Nephron (organoid): ENCODE measurements at regions not wholly inside any gene's neighbourhood (a gene's known extent, or its start where the extent isn't known, plus 50 kb on each side); places are given as distances from the start of the nearest gene placed in this dataset.

Source experiments
- H3K27ac Mint-ChIP-seq, 3 experiments: 2 replicates each; pipeline ENCODE4 v1.8.0; 2020; ENCODE audit warnings: mixed read lengths in 3 of 3, mild to moderate bottlenecking in 2 of 3, moderate library complexity in 1 of 3
- H3K27me3 Mint-ChIP-seq: 2 replicates; pipeline ENCODE4 v1.8.0; 2021; ENCODE audit warnings: low read depth, mild to moderate bottlenecking, moderate library complexity, mixed read lengths
- H3K36me3 Mint-ChIP-seq: 2 replicates; pipeline ENCODE4 v1.8.0; 2020; ENCODE audit warnings: low read depth, mixed read lengths
- H3K4me1 Mint-ChIP-seq: 2 replicates; pipeline ENCODE4 v1.8.0; 2020; ENCODE audit warnings: mixed read lengths
- H3K4me3 Mint-ChIP-seq, 3 experiments: 2 replicates each; pipeline ENCODE4 v1.8.0; 2020; ENCODE audit warnings: mild to moderate bottlenecking in 3 of 3, mixed read lengths in 3 of 3, moderate library complexity in 2 of 3
- H3K9me3 Mint-ChIP-seq: 2 replicates; pipeline ENCODE4 v1.8.0; 2020; ENCODE audit warnings: mixed read lengths
- TF ChIP-seq, protein P1 (sequence below), 3 experiments: fragments of 200-600 bp; sonication (generic); IDR thresholded peaks; one replicate each; pipeline ENCODE4 v1.5.0; 2021; ENCODE audit warnings: antibody characterized with exemption in 3 of 3; ENCODE audit not compliant: unreplicated experiment in 3 of 3

DNA sequence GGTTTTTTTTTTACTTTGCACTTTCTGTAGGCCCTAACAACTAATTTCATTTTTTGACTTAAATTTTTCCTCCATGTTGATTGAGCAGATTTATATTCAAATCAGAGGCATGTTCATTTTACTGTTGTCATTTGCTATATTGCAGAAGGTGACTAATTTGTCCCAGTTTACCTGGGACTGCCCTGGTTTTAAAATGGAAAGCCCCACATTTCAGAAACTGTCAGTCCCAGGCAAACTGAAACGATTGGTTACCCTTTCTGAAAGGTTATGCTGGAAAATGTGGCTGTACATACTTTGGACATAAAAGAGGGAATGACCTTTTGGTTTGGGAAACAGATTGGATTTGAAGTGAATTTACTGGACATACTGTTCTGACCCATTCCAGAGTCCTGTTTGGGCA, 160.0 kb downstream of the SPCS3 start:
- no peak overlapping the region for H3K4me3 Mint-ChIP-seq
- peaks cover 6% of the 10 kb centered on the region for H3K9me3 Mint-ChIP-seq
- H3K4me1 Mint-ChIP-seq: no peaks in the 10 kb centered on the region
- H3K27ac Mint-ChIP-seq: no peak overlapping the region
- no peaks in the 10 kb centered on the region for H3K36me3 Mint-ChIP-seq
- H3K27me3 Mint-ChIP-seq: no peaks in the 10 kb centered on the region
- TF ChIP-seq, protein P1, sequence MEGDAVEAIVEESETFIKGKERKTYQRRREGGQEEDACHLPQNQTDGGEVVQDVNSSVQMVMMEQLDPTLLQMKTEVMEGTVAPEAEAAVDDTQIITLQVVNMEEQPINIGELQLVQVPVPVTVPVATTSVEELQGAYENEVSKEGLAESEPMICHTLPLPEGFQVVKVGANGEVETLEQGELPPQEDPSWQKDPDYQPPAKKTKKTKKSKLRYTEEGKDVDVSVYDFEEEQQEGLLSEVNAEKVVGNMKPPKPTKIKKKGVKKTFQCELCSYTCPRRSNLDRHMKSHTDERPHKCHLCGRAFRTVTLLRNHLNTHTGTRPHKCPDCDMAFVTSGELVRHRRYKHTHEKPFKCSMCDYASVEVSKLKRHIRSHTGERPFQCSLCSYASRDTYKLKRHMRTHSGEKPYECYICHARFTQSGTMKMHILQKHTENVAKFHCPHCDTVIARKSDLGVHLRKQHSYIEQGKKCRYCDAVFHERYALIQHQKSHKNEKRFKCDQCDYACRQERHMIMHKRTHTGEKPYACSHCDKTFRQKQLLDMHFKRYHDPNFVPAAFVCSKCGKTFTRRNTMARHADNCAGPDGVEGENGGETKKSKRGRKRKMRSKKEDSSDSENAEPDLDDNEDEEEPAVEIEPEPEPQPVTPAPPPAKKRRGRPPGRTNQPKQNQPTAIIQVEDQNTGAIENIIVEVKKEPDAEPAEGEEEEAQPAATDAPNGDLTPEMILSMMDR (IDR thresholded peaks at IDR 0.05; ENCODE audit: unreplicated experiment in 3 of 3): no peak

DNA sequence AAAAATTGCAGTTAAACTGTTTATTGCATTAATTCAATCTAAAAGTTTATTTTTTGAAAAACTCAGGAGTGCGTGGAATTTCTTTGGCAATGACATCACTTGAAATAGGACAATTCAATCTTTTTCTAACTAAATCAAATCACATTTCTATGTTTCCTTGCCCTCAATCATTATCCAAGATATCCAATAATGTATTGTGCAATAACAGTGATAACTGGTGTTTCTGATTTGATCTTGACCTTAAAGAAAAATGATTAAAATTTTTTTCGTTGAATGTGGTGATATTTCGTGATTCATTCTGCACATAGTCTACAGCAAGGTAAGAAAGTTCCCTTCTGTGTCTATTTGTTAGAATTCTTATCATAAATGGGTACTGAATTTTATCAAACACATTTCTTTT, 163.2 kb downstream of the SPCS3 start:
- Mint-ChIP-seq H3K27me3 (no peaks in the 10 kb centered on the region), H3K4me3 (no peak overlapping the region), H3K27ac (no peak overlapping the region), H3K4me1 (no peaks in the 10 kb centered on the region), H3K9me3 (no peaks in the 10 kb centered on the region), H3K36me3 (no peaks in the 10 kb centered on the region)
- TF ChIP-seq, protein P1 (IDR thresholded peaks at IDR 0.05; ENCODE audit: unreplicated experiment in 3 of 3): no peak

DNA sequence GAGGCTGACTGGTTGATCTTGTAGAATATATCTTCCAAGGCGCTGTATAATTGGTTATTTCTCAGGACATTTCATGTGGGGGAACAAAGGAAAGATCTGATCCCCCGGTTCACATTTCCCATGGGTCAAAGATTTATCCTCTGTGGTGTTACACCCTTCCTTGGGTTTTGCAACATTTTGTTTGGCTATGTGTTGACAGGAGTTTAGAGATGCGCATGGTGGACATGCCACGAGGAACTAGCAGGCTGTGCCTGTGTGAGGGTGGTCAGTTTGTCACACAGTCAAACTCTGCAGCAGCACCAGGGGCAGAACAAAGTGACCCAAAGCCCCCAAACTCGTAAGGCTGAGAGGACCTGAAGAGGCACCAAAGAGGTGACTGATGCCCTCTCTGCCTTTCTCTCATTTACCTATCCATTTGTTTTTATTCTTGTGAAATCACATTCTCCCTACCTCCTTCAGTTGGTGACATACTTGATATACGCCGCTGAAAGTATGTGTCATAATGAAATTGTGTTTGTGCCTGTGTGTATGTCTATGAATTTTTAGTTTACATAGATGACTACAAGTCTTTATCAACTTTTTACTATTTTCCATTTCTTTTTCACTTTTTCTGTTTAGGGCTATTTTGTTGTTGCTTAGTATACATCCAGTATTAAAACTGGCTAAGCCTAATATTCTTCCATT, 164.7 kb downstream of the SPCS3 start:
- H3K27me3 Mint-ChIP-seq: no peaks in the 10 kb centered on the region

DNA sequence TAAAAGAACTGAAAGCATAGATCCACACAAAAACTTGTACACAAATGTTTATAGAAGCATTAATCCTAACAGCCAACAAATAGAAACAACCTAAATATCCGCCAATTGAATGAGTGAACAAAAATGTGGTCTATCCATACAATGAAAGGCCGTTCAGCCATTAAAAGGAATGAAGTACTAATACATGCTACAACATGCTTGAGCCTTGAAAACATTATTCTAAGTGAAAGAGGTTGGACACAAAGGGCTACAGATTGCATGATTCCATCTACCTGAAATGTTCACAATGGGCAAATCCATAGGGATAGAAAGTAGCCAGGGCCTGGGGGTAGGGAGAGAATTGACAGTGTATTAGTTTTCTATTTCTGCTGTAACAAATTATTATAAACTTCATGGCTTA, 169.2 kb downstream of the SPCS3 start:
- no peaks in the 10 kb centered on the region for H3K36me3 Mint-ChIP-seq
- no peaks in the 10 kb centered on the region for H3K4me1 Mint-ChIP-seq
- peaks cover 7% of the 10 kb centered on the region for H3K9me3 Mint-ChIP-seq
- H3K27ac Mint-ChIP-seq: no peak overlapping the region
- TF ChIP-seq, protein P1 (IDR thresholded peaks at IDR 0.05; ENCODE audit: unreplicated experiment in 3 of 3): no peak
- H3K4me3 Mint-ChIP-seq: no peak overlapping the region
- H3K27me3 Mint-ChIP-seq: no peaks in the 10 kb centered on the region

More for the DNA sequence above, 164.7 kb downstream of the SPCS3 start:
- TF ChIP-seq, protein P1 (IDR thresholded peaks at IDR 0.05; ENCODE audit: unreplicated experiment in 3 of 3): no peak
- Mint-ChIP-seq H3K27ac (no peak overlapping the region), H3K4me1 (no peaks in the 10 kb centered on the region), H3K4me3 (no peak overlapping the region), H3K36me3 (no peaks in the 10 kb centered on the region), H3K9me3 (no peaks in the 10 kb centered on the region)

DNA sequence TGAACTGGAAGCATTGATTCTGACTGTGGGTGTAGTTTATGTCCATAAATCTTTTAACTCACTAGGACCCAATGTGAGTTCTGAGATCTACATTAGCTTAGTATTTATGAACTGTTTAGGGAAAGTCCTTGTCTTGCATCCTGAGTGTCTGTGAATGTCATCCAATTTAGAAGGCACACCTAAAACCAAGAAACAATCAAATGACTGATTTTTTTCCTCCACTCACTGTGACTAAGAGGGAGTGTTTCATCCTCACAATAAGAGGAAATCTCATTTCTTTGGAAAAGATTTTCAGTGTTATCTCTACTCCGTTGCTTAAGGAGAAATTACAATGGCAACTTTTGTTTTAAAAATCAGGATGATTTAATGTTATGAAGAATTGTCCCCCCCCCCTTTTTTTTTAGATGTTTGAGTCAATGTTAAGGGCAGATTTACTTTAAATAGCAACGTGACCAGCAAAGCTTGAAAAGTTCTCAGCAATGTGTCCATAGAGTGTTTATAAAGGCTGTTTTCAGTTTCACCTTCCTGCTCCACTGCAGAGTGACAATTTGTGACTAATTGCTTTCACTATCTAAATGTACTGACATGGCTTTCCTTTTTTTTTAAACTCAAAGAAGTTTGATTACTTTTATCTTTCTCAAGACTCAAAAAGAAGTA, 173.0 kb downstream of the SPCS3 start:
- H3K36me3 Mint-ChIP-seq: no peaks in the 10 kb centered on the region
- H3K4me3 Mint-ChIP-seq: no peak overlapping the region
- H3K9me3 Mint-ChIP-seq: peaks cover 7% of the 10 kb centered on the region
- no peaks in the 10 kb centered on the region for H3K27me3 Mint-ChIP-seq
- H3K4me1 Mint-ChIP-seq: no peaks in the 10 kb centered on the region
- TF ChIP-seq, protein P1 (IDR thresholded peaks at IDR 0.05; ENCODE audit: unreplicated experiment in 3 of 3): no peak
- H3K27ac Mint-ChIP-seq: no peak overlapping the region
